GM21367 (cell line): ENCODE measurements at regions not wholly inside any gene's neighbourhood (a gene's known extent, or its start where the extent isn't known, plus 50 kb on each side); places are given as distances from the start of the nearest gene placed in this dataset.
"Not testable (repeated sequence)": the region's sequence is repeated elsewhere in the genome, so short reads cannot be mapped to it uniquely, and the experiment has no call there.

Experiments used
- ATAC-seq: cut with Tn5 transposase; IDR thresholded peaks from one replicate; pipeline ENCODE4 v1.9.1; 2021; ENCODE audit not compliant: unreplicated experiment

DNA sequence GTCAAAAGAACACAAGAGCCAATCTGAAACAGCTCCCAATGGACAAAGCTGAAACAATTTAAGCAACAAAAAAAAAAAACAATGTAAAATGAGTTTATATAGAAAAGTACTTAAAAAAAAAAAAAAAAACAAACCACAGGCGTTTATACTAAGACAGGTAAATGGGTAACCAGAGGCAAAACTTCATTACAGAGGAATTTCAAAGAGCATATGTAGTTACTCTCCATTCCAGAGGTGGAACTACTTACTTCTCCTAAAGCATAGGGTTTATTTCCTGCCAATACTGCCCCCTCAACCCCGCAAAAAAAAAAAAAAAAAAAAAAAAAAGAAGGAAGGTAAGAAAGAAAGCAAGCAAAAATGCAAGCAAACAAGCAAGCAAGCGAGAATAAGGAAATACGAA lies 132.9 kb downstream of the LIG4 start:
- no peak for ATAC-seq

DNA sequence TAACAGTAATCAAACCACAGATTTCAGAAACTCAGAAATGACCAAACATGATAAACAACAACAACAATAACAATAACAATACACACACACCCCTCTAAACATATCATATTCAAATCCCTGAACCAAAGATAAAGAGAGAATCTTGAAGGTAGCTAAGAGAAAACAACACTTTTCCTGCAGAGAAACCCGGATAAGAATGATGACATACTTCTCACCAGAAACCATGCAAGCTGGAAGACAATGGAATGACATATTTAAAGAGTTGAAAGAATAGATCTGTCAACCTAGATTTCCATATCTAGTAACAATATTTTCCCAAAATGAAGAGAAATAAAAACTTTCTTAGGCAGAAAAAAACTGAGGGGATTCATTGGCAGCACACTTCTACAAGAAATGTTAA lies 138.1 kb downstream of the LIG4 start:
- no peak for ATAC-seq

DNA sequence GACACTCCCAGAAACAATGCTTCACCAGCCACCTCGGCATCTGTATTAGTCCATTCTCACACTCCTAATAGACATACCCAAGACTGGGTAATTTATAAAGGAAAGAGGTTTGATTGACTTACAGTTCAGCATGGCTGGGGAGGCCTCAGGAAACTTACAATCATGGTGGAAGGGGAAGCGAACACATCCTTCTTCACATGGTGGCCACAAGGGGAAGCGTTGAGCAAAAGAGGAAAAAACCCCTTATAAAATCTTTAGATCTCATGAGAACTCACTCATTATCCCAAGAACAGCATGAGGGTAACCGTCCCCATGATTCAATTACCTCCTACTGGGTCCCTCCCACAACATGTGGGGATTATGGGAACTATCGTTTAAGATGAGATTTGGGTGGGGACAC lies 140.9 kb downstream of the LIG4 start:
- not testable (repeated sequence) for ATAC-seq

DNA sequence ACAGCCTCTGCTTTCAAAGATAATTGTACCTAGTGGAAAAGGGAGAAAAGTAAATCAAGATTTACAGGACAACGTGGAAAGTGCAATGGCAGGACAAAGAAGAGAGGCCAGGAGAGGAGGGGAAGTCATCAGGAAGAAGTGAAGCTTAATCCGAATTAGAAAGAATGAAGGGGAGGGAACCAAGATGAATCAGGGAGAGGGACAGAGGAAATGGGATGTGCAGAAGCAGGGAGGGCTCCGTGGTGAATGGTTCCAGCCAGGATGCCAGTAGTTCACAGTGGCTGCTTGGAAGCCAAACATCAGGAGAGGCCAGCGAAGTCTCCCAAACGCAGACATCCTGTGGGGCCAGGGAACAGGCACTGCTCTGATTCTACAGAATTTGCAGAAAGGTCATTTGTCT lies 144.4 kb downstream of the LIG4 start:
- no peak for ATAC-seq

DNA sequence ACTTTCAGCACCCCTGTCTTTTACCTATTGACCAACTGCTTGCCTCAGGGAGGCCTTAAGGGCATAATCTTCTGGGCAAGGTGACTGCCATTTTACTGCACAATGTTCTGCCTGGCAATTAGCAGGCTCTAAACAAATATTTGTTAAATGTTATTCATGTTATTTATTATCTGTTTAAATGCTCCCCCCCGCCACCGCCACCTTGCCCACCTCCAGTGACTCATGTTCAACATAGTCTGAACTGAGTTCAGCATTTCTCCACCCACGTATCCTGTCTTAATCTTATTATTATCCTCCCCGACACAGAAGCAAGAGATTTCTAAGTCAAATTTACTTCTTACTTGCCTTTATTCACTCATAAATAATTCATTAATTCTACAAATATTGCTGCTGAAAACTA lies 144.8 kb downstream of the LIG4 start:
- no peak for ATAC-seq

DNA sequence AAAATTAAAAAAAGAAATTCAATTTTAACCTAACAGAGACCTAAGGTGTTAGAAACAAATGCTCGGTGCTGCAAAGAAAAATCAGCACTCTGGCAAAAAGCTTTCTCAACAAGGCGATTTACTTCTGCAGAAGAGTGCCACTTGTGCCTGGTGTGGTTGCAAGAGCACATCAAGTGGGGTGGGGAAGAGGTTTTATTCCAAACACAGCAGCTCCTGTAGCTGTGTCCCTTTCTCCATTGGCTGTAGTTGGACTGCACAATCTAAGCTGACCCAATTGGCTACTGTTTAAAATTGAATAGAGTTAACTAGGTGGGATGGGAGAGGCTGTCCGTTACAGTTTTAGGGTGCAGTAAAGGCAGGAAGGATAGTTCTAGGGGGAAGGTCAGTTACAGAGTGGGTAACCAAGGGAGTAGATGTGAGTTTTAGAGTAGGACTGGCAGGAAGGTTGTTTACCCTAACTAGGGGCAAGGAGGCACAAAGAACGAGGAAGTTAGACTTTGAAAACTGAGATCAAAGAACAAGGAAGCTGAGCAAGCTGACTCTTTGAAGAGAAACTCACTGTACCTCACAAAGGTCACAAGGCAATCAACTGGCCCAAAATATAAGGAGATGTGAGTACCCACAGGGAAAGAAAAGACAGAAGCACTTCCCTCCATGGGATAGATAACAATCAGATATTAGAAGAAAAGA lies 145.7 kb downstream of the LIG4 start:
- no peak for ATAC-seq

DNA sequence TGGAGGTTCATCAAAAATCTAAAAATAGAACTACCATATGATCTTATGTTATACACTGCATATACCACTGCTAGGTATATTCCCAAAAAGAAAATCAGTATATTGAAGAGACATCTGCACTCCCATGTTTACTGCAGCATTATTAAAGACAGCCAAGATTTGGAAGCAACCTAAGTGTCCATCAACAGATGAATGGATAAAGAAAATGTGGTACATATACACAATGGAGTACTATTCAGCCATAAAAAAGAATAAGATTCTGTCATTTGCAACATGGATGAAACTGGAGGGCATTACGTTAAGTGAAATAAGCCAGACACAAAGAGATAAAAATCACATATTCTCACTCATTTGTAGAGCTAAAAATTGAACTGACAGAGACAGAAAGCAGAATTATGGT lies 151.0 kb downstream of the LIG4 start:
- not testable (repeated sequence) for ATAC-seq

DNA sequence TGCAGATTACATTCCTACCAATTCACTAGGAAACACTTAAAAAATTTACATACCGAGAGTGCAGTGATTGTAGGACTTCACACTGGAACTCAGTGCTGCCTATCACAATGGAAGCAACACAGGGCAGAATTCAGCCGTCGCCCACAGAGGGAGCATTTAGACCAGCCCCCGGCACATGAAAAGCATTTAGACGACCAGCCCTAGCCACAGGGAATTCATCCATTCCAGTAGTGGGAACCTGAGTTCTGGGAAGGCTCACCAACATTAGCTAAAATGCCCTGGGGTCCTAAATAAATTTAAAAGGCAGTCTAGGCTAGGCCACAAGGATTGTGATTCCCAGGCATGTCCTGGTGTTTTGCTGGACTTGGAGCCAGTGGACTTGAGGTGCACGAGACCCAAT lies 155.2 kb downstream of the LIG4 start:
- ATAC-seq: no peak

DNA sequence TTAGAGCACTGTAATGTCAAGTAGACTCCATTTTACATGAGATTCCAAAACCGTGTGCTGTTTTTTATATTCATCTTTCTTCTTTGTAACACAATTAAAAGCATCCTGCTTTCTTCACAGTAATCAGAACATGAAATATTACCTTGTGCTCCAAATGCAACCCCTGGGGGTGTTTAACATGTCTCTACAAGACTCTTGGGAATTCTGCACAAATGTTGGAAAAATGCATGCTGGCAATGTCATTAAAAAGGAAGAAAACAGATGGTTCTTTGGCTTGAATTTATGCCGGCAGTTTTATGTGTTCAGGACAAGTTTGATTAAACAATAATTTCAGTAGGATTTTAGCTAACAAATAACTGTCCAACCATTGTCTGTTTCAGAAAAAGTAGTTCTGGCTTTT lies 159.1 kb downstream of the LIG4 start:
- no peak for ATAC-seq

DNA sequence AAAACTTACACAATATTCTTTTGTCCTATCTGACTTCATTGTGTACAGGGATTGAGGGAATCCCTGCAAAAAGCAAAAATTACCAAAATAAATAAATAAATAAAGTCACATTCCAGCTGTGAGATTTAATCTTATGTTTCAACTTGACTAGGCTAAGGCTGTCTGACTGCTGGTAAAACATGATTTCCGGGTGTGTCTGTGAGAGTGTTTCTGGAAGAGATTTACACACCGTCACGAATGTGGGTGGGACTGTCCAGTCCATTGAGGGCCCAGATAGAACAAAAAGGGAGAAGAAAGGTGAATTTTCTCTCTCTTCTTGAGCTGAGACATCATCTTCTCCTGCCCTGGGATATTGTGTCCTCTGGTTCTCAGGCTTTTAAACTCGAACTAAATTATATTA lies 166.1 kb downstream of the LIG4 start:
- no peak for ATAC-seq

DNA sequence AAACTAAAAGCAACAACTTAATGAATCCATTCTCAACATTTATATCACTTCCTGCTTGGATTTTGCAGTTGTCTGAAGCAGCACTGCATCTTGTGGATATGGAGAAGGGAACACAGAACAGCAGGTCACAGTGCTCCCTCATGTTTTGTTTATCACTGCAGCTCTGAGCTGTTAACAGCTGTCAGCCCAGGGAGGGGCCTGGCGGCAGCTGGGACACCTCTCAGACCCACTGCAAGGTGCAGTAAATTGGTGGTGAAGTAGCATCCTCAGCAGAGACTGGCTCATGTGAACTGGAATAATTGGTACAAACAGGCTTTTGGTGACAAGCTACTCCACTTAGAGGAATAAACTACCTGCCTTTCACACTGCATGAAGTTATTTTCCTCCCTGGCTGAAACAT lies 170.4 kb downstream of the LIG4 start:
- ATAC-seq: no peak

DNA sequence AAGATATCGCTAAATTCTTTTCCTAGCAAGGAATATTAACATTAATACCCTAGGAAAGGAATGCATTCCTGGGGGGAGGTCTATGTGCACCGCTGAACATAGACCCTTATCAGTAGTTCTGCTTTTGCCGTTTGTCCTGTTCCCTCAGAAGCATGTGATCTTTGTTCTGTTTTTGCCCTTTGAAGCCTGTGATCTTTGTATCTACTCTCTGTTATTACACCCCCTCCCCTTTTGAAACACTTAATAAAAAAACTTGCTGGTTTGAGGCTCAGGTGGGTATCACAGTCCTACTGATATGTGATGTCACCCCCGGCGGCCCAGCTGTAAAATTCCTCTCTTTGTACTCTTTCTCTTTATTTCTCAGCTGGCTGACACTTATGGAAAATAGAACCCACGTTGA lies 172.5 kb downstream of the LIG4 start:
- not testable (repeated sequence) for ATAC-seq

DNA sequence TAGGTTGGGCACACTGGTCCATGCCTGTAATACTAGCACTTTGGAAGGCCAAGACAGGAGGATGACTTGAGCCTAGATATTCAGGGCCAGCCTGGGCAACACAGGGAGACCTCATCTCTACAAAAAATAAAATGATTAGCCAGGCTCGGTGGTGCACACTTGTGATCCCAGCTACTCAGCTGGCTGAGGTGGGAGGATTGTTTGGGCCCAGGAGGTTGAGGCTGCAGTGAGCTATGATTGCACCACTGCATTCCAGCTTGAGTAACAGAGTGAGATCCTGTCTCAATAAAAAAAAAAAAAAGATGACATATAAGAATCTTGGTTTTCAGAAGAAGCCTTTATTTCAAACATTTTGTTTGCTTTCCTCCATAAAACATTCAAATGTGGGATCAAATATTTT lies 178.0 kb downstream of the LIG4 start:
- ATAC-seq: no peak

DNA sequence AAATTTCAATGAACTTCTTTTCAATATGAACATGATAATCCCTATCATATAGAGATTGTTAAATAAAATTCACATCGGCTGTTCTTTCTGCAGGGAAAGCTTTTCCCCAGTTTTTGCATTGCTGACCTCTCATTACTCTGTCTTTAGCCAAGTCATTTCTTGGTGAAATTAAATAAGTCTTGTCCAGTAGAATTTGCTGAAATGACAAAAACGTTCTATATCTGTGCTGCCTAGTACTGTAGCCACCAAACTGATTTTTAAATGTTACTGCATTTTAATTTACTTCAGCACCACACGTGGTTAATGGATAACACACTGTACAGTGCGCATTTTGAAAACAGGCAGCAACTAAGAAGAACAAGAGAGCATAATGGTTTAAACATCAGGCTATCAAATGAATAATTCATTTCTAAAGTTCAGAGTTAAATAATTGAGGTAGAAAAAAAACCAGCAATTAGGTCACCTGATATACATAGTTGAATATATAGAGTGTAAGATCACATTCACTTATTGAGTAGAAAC lies 178.9 kb downstream of the LIG4 start:
- no peak for ATAC-seq

DNA sequence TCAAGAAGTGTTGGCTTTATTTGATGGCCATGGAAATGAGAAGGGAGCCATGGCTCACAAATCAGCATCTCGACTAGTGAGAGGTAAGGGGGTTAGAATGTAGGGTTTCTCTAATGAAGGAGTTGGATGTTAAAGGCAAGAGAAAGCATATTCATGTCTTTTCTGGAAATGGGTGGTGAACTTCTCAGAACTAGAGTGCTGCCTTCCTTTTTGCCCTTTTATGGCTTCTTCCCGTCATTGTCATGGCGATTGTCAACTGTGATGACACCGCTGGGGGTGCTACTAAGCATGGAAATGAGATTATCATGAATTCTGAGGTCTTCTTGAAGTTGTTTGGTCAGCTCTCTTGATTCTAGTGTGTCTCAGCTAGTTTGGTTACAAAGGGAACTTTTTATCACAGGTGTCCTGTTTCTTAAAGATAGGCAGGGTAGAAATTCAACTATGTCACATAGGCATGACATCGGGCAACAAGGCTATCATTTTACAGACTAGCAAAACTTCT lies 180.4 kb downstream of the LIG4 start:
- ATAC-seq: no peak

DNA sequence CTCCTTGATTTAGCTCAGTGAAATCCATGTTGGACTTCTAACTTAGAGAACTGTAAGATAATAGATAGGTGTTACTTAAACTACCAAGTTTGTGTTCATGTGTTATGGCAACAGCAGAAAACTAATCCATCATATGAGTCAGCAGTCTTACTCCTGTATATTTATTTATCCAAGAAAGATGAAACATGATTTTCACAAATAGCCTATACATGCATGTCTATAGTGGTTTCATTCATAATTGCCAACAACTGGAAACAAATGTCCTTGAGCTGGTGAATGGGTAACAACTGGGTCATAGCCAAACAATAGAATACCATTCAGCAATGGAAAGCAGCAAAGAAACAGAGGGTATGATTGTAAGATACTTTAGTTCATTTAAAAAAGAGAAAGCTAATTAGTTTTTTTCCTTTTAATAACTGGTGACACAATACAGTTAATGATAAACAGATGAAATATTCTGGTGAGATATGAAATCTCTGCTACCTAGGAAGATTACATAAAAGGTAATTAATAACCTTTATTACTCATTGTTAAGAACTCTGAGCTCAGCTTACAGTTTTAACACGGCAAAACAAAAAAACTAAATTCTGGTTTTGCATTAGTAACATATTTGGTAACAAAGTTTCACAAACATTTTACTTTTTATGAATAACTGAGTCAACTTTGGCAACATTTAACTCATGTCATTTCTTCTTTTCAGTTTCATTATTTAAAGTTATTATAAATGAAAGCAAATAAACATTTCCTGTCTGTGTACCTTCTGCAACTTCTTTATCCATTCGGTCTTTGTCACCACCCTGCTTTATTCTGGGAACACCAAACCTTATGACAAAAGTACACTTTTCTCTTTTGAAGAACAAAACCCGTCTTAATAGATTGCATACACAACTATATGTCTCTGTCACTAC lies 181.3 kb downstream of the LIG4 start:
- no peak for ATAC-seq

DNA sequence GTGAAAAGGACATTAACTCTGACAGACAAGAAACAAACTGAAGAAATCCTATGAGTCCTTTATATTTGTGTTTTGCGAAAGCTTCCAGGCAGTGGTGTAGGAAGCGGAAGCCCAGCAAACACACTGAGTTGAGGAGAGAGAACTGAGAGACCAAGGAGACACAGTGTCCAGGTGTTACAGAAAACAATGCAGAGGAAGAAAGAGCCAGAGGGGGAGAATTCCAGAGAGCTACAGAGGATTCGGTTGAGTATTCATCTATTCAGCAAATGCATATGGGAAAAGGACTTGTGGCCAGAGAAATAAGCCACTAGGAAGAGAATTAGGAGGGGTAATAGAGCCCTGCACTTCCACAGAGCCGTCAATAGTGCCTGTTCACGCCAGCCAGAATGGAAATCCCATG lies 183.5 kb downstream of the LIG4 start:
- no peak for ATAC-seq

DNA sequence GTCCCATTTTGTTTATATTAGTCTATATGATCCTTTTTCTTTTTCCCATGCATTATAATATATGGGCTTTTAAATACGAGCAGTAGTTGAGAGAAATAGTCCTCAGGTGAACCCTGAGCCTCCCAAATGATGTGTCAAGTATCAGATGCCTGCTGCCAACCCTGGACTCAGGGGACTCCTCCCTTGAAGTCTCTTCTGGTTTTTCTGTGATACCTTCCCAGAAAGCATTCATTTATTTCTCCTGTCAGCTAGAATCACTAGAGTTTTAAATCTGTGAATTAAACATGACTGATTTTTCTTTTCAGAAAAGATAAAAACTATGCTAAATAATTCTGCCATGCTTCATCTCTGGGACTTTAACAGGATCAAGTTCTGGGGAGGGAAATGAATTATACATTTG lies 184.6 kb downstream of the LIG4 start:
- ATAC-seq: no peak

DNA sequence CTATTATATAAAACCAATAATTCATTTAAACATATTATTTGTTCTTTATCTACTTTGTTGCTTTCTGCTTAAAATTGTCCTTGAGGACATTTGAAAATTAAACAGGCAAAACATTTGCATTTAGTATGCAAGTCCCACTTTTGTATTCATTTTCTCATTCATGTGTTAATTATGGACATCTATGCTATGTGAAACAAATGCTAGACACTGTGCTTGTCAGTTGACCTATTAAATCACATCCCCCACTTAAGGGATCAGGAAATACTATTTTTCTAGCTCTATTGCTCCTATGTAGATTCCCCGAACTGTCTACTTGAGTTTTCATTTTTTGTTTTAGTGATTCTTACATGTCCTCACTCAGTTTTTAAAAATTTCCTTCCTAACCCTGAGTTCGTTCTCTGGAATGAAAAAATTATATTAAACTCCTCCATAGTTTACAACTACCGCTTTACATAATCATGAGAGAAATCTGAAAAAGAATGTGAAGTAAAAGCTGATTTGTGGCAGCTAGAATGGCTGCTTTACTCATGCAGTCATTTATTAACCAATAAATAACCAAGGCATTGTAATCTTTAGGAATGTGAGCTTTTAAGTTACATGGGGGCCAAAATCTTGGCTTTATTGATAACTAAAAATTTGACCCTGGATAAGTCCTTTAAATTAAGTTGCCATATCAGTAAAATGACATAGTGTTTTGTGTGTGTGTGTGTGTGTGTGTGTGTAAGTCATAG lies 188.5 kb downstream of the LIG4 start:
- ATAC-seq: no peak

DNA sequence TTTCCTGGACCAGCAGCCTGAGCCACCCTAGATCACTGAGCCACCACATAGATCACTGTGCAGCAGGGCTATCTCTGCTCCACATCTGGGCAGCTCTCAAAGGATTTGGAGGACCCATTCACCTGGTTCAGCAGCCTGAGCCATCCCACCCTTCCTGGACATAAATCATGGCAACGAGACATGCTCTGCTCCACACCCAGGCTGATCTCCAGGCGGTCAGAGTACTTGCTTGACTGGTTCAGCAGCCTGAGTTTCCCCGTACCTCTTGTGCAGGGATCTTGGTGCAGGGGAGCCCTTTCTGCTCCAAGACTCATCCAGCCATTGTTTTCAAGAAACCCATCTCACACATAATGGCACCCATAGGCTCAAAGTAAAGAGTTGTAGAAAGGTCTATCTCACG lies 195.3 kb downstream of the LIG4 start:
- ATAC-seq: no peak

DNA sequence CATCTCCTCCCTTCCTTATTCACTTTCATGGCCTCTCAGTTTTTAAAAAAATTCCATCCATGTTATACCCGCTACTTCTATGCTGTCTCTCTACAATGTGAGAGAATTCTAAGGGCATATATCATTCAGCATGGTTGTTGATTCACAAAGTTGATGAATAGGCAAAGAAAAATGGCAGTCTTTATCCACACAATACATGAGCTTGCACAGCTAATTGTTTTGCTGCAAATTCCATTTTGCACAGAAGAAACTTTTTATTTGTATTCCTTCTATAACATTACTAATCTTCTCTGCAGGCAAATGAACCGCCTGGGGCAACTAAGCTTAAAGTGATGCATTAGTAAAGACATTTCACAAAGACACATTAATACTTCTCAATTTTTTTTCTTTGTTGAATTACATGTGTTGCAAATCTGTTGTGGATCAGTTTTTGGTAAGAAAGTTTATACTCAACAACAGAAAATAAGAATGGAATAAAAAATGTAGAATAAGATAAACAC lies 196.9 kb downstream of the LIG4 start:
- ATAC-seq: no peak
